OCI-LY7 (cell line): ENCODE measurements at regions not wholly inside any gene's neighbourhood (a gene's known extent, or its start where the extent isn't known, plus 50 kb on each side); places are given as distances from the start of the nearest gene placed in this dataset.

Experiments used
- BruUV-seq: library from RNA; stranded (reverse); fragments of 400-500 nt; replicated peaks from 2 replicates; lab custom pipeline; 2021; lab: Mats Ljungman, UMichigan
- CTCF ChIA-PET: fragments of 300-600 bp; sonication (Branson Sonifier 250); formaldehyde crosslinking; loops from one replicate; lab custom pipeline; 2022; ENCODE audit warnings: antibody characterized with exemption; ENCODE audit not compliant: unreplicated experiment; lab: Charles Lee
- POLR2A ChIA-PET: fragments of 300-600 bp; sonication (Branson Sonifier 250); formaldehyde crosslinking; loops from one replicate; lab custom pipeline; 2022; ENCODE audit warnings: antibody characterized with exemption; lab: Charles Lee
- DNase-seq: peaks from one replicate; pipeline ENCODE4 v3.0.0-alpha.2; 2015; ENCODE audit warnings: low spot score
- H2AFZ ChIP-seq: fragments of 200-600 bp; sonication (generic), shearing (Covaris generic); 2 replicates; pipeline ENCODE4 v1.6.1; 2014; ENCODE audit warnings: mild to moderate bottlenecking, antibody characterized with exemption, low read length, moderate library complexity
- H3K27ac ChIP-seq: fragments of 200-600 bp; sonication (generic); 2 replicates; pipeline ENCODE4 v1.5.1; 2014; ENCODE audit warnings: mixed run types, low read depth, mild to moderate bottlenecking, moderate library complexity, low read length, inconsistent platforms; ENCODE audit not compliant: poor library complexity, severe bottlenecking
- H3K36me3 ChIP-seq: fragments of 200-600 bp; sonication (generic); 2 replicates; pipeline ENCODE4 v1.6.1; 2014; ENCODE audit warnings: mild to moderate bottlenecking, antibody characterized with exemption, low read length, moderate library complexity, mixed read lengths; ENCODE audit not compliant: insufficient read depth
- H3K4me1 ChIP-seq: fragments of 200-600 bp; sonication (generic); 2 replicates; pipeline ENCODE4 v1.5.1; 2014; ENCODE audit warnings: mild to moderate bottlenecking, low read length; ENCODE audit not compliant: insufficient read depth, poor library complexity, severe bottlenecking
- H3K4me2 ChIP-seq: fragments of 200-600 bp; sonication (generic); 2 replicates; pipeline ENCODE4 v1.6.1; 2014; ENCODE audit warnings: mild to moderate bottlenecking, low read length
- H3K4me3 ChIP-seq: fragments of 200-600 bp; sonication (generic); 2 replicates; pipeline ENCODE4 v1.5.1; 2014; ENCODE audit warnings: mild to moderate bottlenecking, low read depth, low read length; ENCODE audit not compliant: poor library complexity, severe bottlenecking
- H3K79me2 ChIP-seq: fragments of 200-600 bp; sonication (generic); 2 replicates; pipeline ENCODE4 v1.6.1; 2016; ENCODE audit warnings: low read depth, mild to moderate bottlenecking, low read length, moderate library complexity, mixed read lengths; ENCODE audit not compliant: insufficient read depth
- H3K9me2 ChIP-seq: fragments of 200-600 bp; sonication (generic); 2 replicates; pipeline ENCODE4 v1.6.1; 2016; ENCODE audit warnings: mild to moderate bottlenecking, low read length, mixed read lengths; ENCODE audit not compliant: insufficient read depth
- H3K9me3 ChIP-seq: fragments of 200-600 bp; sonication (generic); 2 replicates; pipeline ENCODE4 v1.6.1; 2014; ENCODE audit warnings: mild to moderate bottlenecking, mixed run types, low read length, mixed read lengths
- H4K20me1 ChIP-seq: fragments of 200-600 bp; sonication (generic); 2 replicates; pipeline ENCODE4 v1.6.1; 2014; ENCODE audit warnings: mild to moderate bottlenecking, antibody characterized with exemption, low read length, moderate library complexity, mixed read lengths; ENCODE audit not compliant: insufficient read depth
- CTCF ChIP-seq: fragments of 200-600 bp; sonication (generic); conservative IDR thresholded peaks from 2 replicates; pipeline ENCODE4 v1.5.1; 2014; ENCODE audit warnings: mild to moderate bottlenecking, antibody characterized with exemption, low read length, moderate library complexity, mixed read lengths
- EZH2phosphoT487 ChIP-seq: fragments of 200-600 bp; sonication (generic); IDR thresholded peaks from 2 replicates; pipeline ENCODE4 v1.6.1; 2018; ENCODE audit warnings: low read depth, borderline replicate concordance, mild to moderate bottlenecking, mixed run types, antibody characterized with exemption, low read length, moderate library complexity, mixed read lengths
- intact Hi-C: fragments of 100-400 bp; cut with micrococcal nuclease; formaldehyde crosslinking; loops from one replicate; pipeline ENCODE4 v1.10.0; 2022; ENCODE audit not compliant: unreplicated experiment

DNA sequence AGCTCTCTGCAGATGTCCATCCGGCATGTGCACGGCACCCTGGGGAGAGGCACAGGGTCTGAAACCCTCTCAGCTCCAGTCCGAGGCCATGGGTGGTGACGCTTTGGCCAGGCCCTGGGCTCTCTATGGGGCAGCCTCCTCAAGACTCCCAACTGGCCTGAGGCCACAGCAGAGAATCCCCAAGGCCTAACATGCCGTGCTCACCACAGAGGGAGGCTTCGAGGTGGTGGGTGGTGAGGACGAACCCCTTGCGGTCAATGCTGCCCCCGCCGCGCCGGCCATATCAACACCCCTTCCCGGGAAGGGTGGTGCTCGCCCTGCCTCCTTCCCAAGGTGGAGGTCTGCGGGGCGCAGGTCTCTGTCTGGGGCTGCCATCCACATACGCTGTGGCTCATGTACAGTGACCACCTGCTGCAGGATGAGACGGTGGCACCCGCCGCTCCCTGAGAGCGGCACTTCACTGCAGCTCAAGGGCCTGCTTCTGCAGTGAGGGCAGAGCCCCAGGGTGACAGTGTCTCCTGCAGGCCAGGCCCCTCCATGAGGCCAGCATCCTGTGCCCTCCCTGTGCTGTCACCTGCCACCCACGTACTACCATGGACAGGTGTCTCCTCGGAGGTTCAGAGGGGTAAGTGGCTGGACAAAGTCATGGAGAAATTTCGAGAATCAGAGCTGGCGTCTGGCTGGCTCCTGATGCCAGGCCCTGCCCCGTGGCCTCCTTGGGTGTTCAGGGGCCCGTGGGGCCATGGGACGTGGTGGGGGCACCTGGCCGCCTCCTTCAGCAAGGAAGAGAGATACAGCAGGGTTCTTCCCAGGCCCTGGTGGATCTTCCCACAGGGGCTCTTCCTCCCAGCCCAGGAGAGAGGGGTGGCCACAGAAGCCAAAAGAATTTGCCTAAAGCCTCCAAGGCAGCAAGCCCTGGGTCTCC lies 54.6 kb upstream of the ACSF3 start:
- no peak overlapping the region for H3K27ac ChIP-seq
- POLR2A ChIA-PET: no interaction called here

GRCh38 chr16:89039756-89040155 lies 53.9 kb upstream of the ACSF3 start:
- ChIA-PET POLR2A (no interaction called here), CTCF (interaction anchor here (0.6 kb wide), 1 partner anchor 37 kb away, joined by 3 read pairs; no protein-coding TSS in a partner anchor)
- H4K20me1 ChIP-seq: no peaks in the 10 kb centered on the region
- peaks cover 45% of the 10 kb centered on the region for H3K4me1 ChIP-seq
- intact Hi-C loops: no loop called here
- no peak for DNase-seq
- H3K4me2 ChIP-seq: peak overlapping the region; percentile 56
- TF ChIP-seq EZH2phosphoT487 (no peak), CTCF (no peak)
- H3K4me3 ChIP-seq: no peak overlapping the region
- no peaks in the 10 kb centered on the region for H3K9me2 ChIP-seq
- H3K79me2 ChIP-seq: no peaks in the 10 kb centered on the region
- H3K27ac ChIP-seq: no peak overlapping the region
- H2AFZ ChIP-seq: no peak overlapping the region
- no TSS peak for BruUV-seq
- H3K36me3 ChIP-seq: no peaks in the 10 kb centered on the region
- H3K9me3 ChIP-seq: no peaks in the 10 kb centered on the region

More for the DNA sequence above, 54.6 kb upstream of the ACSF3 start:
- no peak for DNase-seq
- Histone ChIP-seq H3K36me3 (no peaks in the 10 kb centered on the region), H3K9me2 (no peaks in the 10 kb centered on the region), H3K9me3 (no peaks in the 10 kb centered on the region), H3K79me2 (no peaks in the 10 kb centered on the region), H4K20me1 (no peaks in the 10 kb centered on the region), H2AFZ (no peak overlapping the region), H3K4me3 (peak overlapping the region; percentile 31), H3K4me2 (peak overlapping the region; percentile 56), H3K4me1 (peaks cover 38% of the 10 kb centered on the region)
- CTCF ChIA-PET: interaction anchor here (0.6 to 1.2 kb wide), 2 partner anchors 8 to 36 kb away, joined by 3 read pairs; no protein-coding TSS in a partner anchor
- intact Hi-C loops: no loop called here
- TF ChIP-seq EZH2phosphoT487 (no peak), CTCF (no peak)
- BruUV-seq: no TSS peak

DNA sequence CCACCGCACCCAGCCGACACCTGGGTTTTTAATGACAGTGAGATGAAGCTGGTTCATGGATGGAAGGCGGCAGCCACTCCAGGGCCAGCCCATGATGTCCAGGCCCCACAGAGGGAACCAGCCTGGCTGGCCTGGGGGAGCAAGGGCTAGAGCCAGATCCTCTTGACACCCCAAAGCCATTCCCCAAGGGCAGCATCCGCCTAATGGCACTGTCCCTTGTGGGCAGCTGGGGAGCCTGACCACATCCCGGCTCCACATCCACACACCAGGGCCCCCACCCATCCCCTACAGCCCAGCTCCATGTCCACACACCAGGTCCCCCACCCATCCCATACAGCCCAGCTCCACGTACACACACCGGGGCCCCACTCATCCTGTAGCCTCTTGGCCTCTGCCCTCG lies 53.3 kb upstream of the ACSF3 start:
- ChIA-PET CTCF (no interaction called here), POLR2A (no interaction called here)
- intact Hi-C loops: no loop called here
- Histone ChIP-seq H3K4me2 (0 out of 2 replicates have a peak overlapping the region, but pooled peaks have one; percentile 56), H3K79me2 (no peaks in the 10 kb centered on the region), H3K4me1 (peaks cover 41% of the 10 kb centered on the region), H3K36me3 (no peaks in the 10 kb centered on the region), H4K20me1 (no peaks in the 10 kb centered on the region), H3K4me3 (no peak overlapping the region), H3K9me2 (no peaks in the 10 kb centered on the region), H3K9me3 (no peaks in the 10 kb centered on the region), H3K27ac (no peak overlapping the region), H2AFZ (no peak overlapping the region)
- TF ChIP-seq CTCF (no peak), EZH2phosphoT487 (no peak)
- no peak for DNase-seq
- BruUV-seq: no TSS peak
